HepG2 (cell line): ENCODE measurements at regions not wholly inside any gene's neighbourhood (a gene's known extent, or its start where the extent isn't known, plus 50 kb on each side); places are given as distances from the start of the nearest gene placed in this dataset.
A peak's percentile ranks its signal among the peaks of the same experiment; 100 is the strongest.

Source experiments
- ATAC-seq: fragments of 200-7000 bp; cut with Tn5 transposase; 3 replicates; pipeline ENCODE4 v1.9.1; 2020; ENCODE audit warnings: mild to moderate bottlenecking, moderate library complexity
- BruUV-seq: library from RNA; stranded (reverse); fragments of 400-500 nt; replicated peaks from 2 replicates; lab custom pipeline; 2021; lab: Mats Ljungman, UMichigan
- CTCF ChIA-PET: fragments of 300-600 bp; formaldehyde crosslinking; extraction: SDS; loops from one replicate; lab custom pipeline; 2021; ENCODE audit warnings: low total read pairs, inconsistent platforms, low intra/inter-chr PET ratio; lab: Yijun Ruan, JAX
- POLR2A ChIA-PET: fragments of 350-600 bp; sonication (Branson Sonifier 250); formaldehyde crosslinking; loops from one replicate; lab custom pipeline; 2020; ENCODE audit warnings: antibody characterized with exemption, inconsistent platforms; lab: Yijun Ruan, JAX
- DNase-seq: peaks from one replicate; pipeline ENCODE4 v3.0.0-alpha.2; 2015; ENCODE audit warnings: low spot score
- FAIRE-seq: peaks from 3 replicates; lab custom pipeline; 2011; peaks lifted over from hg19 to GRCh38; lab: Jason Lieb, UNC
- H2AFZ ChIP-seq: one replicate; pipeline ENCODE4 v1.6.1; 2011; ENCODE audit warnings: low read length, inconsistent platforms
- H3K27ac ChIP-seq: fragments of 300-600 bp; 3 replicates; pipeline ENCODE4 v1.8.0; 2011; ENCODE audit warnings: mixed run types, mild to moderate bottlenecking, mixed read lengths, low read length, inconsistent platforms; ENCODE audit not compliant: insufficient read depth; ENCODE audit errors: extremely low read length
- H3K27me3 ChIP-seq, 2 experiments: fragments of 200-600 bp in 1 of 2; 2 replicates in 1 of 2; 3 replicates in 1 of 2; pipeline versions ENCODE4 v1.6.0 to v1.8.0; 2011; ENCODE audit warnings: low read length in 2 of 2, mild to moderate bottlenecking in 2 of 2, moderate library complexity in 2 of 2, inconsistent platforms in 1 of 2; ENCODE audit not compliant: insufficient read depth in 2 of 2, control insufficient read depth in 1 of 2
- H3K36me3 ChIP-seq, 2 experiments: fragments of 200-600 bp in 1 of 2; replicated peaks in 1 of 2; 2 replicates in 1 of 2; 3 replicates in 1 of 2; pipeline versions ENCODE4 v1.5.1 to v1.8.0; 2011; ENCODE audit warnings: low read length in 2 of 2, inconsistent platforms in 1 of 2; ENCODE audit not compliant: insufficient read depth in 2 of 2, control insufficient read depth in 1 of 2
- H3K4me1 ChIP-seq: 2 replicates; pipeline ENCODE4 v1.5.1; 2012; ENCODE audit warnings: low read length, inconsistent platforms; ENCODE audit not compliant: insufficient read depth
- H3K4me2 ChIP-seq: 2 replicates; pipeline ENCODE4 v1.6.0; 2011; ENCODE audit warnings: low read depth, low read length, inconsistent platforms
- H3K4me3 ChIP-seq, 3 experiments: fragments of 200-600 bp in 1 of 3; sonication (generic), shearing (Covaris generic) in 1 of 3; replicated peaks in 1 of 3; 2 replicates each; pipeline ENCODE4 v1.5.1; 2011 to 2016; ENCODE audit warnings: low read length in 3 of 3, inconsistent platforms in 2 of 3, low read depth in 2 of 3, mild to moderate bottlenecking in 2 of 3, control low read depth in 1 of 3, mixed read lengths in 1 of 3; ENCODE audit not compliant: insufficient read depth in 1 of 3
- H3K79me2 ChIP-seq: one replicate; pipeline ENCODE4 v1.6.1; 2011; ENCODE audit warnings: low read length, inconsistent platforms; ENCODE audit not compliant: insufficient read depth
- H3K9ac ChIP-seq: 2 replicates; pipeline ENCODE4 v1.6.0; 2011; ENCODE audit warnings: mild to moderate bottlenecking, low read depth, low read length, inconsistent platforms; ENCODE audit not compliant: insufficient read depth
- H3K9me3 ChIP-seq: 2 replicates; pipeline ENCODE4 v1.5.1; 2012; ENCODE audit warnings: mild to moderate bottlenecking, low read length
- H4K20me1 ChIP-seq: 2 replicates; pipeline ENCODE4 v1.6.0; 2011; ENCODE audit warnings: inconsistent platforms, mild to moderate bottlenecking, low read length, moderate library complexity; ENCODE audit not compliant: insufficient read depth
- GLMP ChIP-seq: sonication (generic); formaldehyde crosslinking; IDR thresholded peaks from 2 replicates; pipeline ENCODE4 v1.9.0; 2021; ENCODE audit warnings: missing genetic modification reagents, mild to moderate bottlenecking, borderline replicate concordance
- SMAD1 ChIP-seq: sonication (generic); formaldehyde crosslinking; IDR thresholded peaks from 2 replicates; pipeline ENCODE4 v1.4.0; 2020; ENCODE audit warnings: missing genetic modification reagents, low read depth, mild to moderate bottlenecking, borderline replicate concordance
- TFDP2 ChIP-seq: sonication (generic); formaldehyde crosslinking; IDR thresholded peaks from 2 replicates; pipeline ENCODE4 v1.4.0; 2020; ENCODE audit warnings: missing genetic modification reagents
- ZEB1 ChIP-seq: IDR thresholded peaks from 2 replicates; pipeline ENCODE4 v1.6.1; 2012; ENCODE audit warnings: mild to moderate bottlenecking, low read depth, inconsistent platforms; ENCODE audit not compliant: insufficient replicate concordance
- ZNF337 ChIP-seq: sonication (generic); formaldehyde crosslinking; IDR thresholded peaks from 2 replicates; pipeline ENCODE4 v1.5.1; 2020; ENCODE audit warnings: missing genetic modification reagents, low read depth, mild to moderate bottlenecking, borderline replicate concordance
- ZNF362 ChIP-seq: sonication (generic); formaldehyde crosslinking; IDR thresholded peaks from 2 replicates; pipeline ENCODE4 v1.4.0; 2020; ENCODE audit warnings: missing genetic modification reagents, mild to moderate bottlenecking, borderline replicate concordance
- WGBS: methylation state at CpG from one replicate; pipeline ENCODE4 v1.1.6; 2017; ENCODE audit warnings: low lambda C conversion rate; 5-methylcytosine and 5-hydroxymethylcytosine counted together
- in situ Hi-C: cut with HindIII; loops from 2 replicates; pipeline ENCODE4 v1.10.0; 2017; ENCODE audit warnings: low pct_unique_long_range_greater_than_20kb; ENCODE audit not compliant: extremely low pct_ligation_motif_present
- intact Hi-C: fragments of 100-400 bp; cut with micrococcal nuclease; formaldehyde crosslinking; loops from one replicate; pipeline ENCODE4 v1.10.0; 2022; ENCODE audit not compliant: unreplicated experiment
- TF ChIP-seq, protein P1 (sequence below): sonication (generic); formaldehyde crosslinking; conservative IDR thresholded peaks from 2 replicates; pipeline ENCODE4 v1.5.0; 2020; ENCODE audit warnings: missing genetic modification reagents
- TF ChIP-seq, protein P2 (sequence below): sonication (generic); formaldehyde crosslinking; IDR thresholded peaks from 2 replicates; pipeline ENCODE4 v1.4.0; 2020; ENCODE audit warnings: low read depth, missing genetic modification reagents

- no peak overlapping the region for H2AFZ ChIP-seq
- no peak overlapping the region for H3K27ac ChIP-seq
- H3K79me2 ChIP-seq = no peaks in the 10 kb centered on the region
- no peaks in the 10 kb centered on the region for H3K27me3 ChIP-seq
- 70% methylated on average over 4 of the region's 4 CpGs for WGBS
- no TSS peak for BruUV-seq
- no peaks in the 10 kb centered on the region for H3K36me3 ChIP-seq
- H3K4me2 ChIP-seq = no peak overlapping the region
- ATAC-seq = no peak
- H3K9ac ChIP-seq = no peak overlapping the region
- ChIA-PET CTCF (no interaction called here), POLR2A (no interaction called here)
- no peaks in the 10 kb centered on the region for H3K9me3 ChIP-seq
- H4K20me1 ChIP-seq = no peaks in the 10 kb centered on the region
- no peak for DNase-seq
- intact Hi-C loops (no loop called here), in situ Hi-C loops (no loop called here)
- no peak overlapping the region for H3K4me3 ChIP-seq
- TF ChIP-seq GLMP = no peak
- no peak for FAIRE-seq
- H3K4me1 ChIP-seq = peaks cover 30% of the 10 kb centered on the region
These were observed 68.0 kb downstream of the POU5F2 start for GRCh38 chr5:93673316-93673954.

- FAIRE-seq (no peak), DNase-seq (no peak), ATAC-seq (no peak)
- ChIA-PET POLR2A (no interaction called here), CTCF (no interaction called here)
- no TSS peak for BruUV-seq
- no peak overlapping the region for H3K27ac ChIP-seq
- no peaks in the 10 kb centered on the region for H3K36me3 ChIP-seq
- peaks cover 7% of the 10 kb centered on the region for H3K4me1 ChIP-seq
- H3K9me3 ChIP-seq = no peaks in the 10 kb centered on the region
- no peak overlapping the region for H3K4me3 ChIP-seq
- H3K4me2 ChIP-seq = peak overlapping the region; percentile 14; the same call in 1 of the 2 replicates
- H4K20me1 ChIP-seq = no peaks in the 10 kb centered on the region
- no peaks in the 10 kb centered on the region for H3K27me3 ChIP-seq
- in situ Hi-C loops (no loop called here), intact Hi-C loops (no loop called here)
- 27% methylated on average over 7 of the region's 7 CpGs for whole genome bisulfite sequencing
- H3K9ac ChIP-seq = no peak overlapping the region
- H3K79me2 ChIP-seq = no peaks in the 10 kb centered on the region
- no peak overlapping the region for H2AFZ ChIP-seq
- no peak for TF ChIP-seq ZNF362 (CRISPR knock-in tag)
- TF ChIP-seq TFDP2 = no peak
- no peak for TF ChIP-seq ZNF337
- no peak for TF ChIP-seq SMAD1 (CRISPR knock-in tag)
- TF ChIP-seq ZEB1 = no peak
- TF ChIP-seq, protein P1, sequence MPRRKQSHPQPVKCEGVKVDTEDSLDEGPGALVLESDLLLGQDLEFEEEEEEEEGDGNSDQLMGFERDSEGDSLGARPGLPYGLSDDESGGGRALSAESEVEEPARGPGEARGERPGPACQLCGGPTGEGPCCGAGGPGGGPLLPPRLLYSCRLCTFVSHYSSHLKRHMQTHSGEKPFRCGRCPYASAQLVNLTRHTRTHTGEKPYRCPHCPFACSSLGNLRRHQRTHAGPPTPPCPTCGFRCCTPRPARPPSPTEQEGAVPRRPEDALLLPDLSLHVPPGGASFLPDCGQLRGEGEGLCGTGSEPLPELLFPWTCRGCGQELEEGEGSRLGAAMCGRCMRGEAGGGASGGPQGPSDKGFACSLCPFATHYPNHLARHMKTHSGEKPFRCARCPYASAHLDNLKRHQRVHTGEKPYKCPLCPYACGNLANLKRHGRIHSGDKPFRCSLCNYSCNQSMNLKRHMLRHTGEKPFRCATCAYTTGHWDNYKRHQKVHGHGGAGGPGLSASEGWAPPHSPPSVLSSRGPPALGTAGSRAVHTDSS (CRISPR knock-in tag) = no peak
- TF ChIP-seq, protein P2, sequence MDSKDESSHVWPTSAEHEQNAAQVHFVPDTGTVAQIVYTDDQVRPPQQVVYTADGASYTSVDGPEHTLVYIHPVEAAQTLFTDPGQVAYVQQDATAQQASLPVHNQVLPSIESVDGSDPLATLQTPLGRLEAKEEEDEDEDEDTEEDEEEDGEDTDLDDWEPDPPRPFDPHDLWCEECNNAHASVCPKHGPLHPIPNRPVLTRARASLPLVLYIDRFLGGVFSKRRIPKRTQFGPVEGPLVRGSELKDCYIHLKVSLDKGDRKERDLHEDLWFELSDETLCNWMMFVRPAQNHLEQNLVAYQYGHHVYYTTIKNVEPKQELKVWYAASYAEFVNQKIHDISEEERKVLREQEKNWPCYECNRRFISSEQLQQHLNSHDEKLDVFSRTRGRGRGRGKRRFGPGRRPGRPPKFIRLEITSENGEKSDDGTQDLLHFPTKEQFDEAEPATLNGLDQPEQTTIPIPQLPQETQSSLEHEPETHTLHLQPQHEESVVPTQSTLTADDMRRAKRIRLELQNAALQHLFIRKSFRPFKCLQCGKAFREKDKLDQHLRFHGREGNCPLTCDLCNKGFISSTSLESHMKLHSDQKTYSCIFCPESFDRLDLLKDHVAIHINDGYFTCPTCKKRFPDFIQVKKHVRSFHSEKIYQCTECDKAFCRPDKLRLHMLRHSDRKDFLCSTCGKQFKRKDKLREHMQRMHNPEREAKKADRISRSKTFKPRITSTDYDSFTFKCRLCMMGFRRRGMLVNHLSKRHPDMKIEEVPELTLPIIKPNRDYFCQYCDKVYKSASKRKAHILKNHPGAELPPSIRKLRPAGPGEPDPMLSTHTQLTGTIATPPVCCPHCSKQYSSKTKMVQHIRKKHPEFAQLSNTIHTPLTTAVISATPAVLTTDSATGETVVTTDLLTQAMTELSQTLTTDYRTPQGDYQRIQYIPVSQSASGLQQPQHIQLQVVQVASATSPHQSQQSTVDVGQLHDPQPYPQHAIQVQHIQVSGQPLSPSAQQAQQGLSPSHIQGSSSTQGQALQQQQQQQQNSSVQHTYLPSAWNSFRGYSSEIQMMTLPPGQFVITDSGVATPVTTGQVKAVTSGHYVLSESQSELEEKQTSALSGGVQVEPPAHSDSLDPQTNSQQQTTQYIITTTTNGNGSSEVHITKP (CRISPR knock-in tag) = no peak
These were observed 75.8 kb downstream of the POU5F2 start for GRCh38 chr5:93665648-93666047.
